ENCODE measurements at regions not wholly inside any gene's neighbourhood (a gene's known extent, or its start where the extent isn't known, plus 50 kb on each side); places are given as distances from the start of the nearest gene placed in this dataset.

GRCh38 chr3:159620873-159621272, 367.8 kb upstream of the IL12A start:
- TF ChIP-seq POLR2AphosphoS5 (IDR thresholded peaks at IDR 0.05) (no peak), SMC3 (conservative IDR thresholded peaks at IDR 0.05; ENCODE audit: poor library complexity) (no peak), CTCF (IDR thresholded peaks at IDR 0.05; ENCODE audit: poor library complexity, severe bottlenecking) (no peak), EZH2 (IDR thresholded peaks at IDR 0.05; ENCODE audit: borderline replicate concordance, insufficient read depth, low read length, poor library complexity, severe bottlenecking) (no peak), EP300 (conservative IDR thresholded peaks at IDR 0.05; ENCODE audit: poor library complexity, severe bottlenecking) (no peak), RAD21 (conservative IDR thresholded peaks at IDR 0.05) (no peak), TAF1 (IDR thresholded peaks at IDR 0.05; ENCODE audit: low read depth) (no peak)
- H3K9me3 ChIP-seq (ENCODE audit: low read length) = no peaks in the 10 kb centered on the region

DNA sequence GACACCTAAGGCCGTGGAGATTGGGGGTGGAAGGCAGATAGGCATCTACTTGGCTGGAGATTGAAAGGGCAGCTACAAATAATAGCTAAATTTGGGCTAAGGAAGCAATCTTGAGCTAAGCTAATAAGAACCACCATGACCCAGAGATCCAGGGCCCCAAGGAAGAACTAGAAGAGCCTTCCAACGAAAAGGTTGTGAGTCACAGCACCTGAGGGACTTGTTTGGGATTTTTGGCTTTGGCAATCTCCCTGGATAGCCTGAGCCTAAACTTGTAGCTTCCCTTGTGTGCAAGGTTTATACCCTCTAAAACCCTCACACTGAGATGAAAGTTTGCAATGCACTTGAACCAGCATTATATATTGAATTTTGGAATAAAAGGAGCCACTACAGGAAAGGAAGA, 364.0 kb upstream of the IL12A start:
- TF ChIP-seq EP300 (conservative IDR thresholded peaks at IDR 0.05; ENCODE audit: poor library complexity, severe bottlenecking) (no peak), EZH2 (IDR thresholded peaks at IDR 0.05; ENCODE audit: borderline replicate concordance, insufficient read depth, low read length, poor library complexity, severe bottlenecking) (no peak), TAF1 (IDR thresholded peaks at IDR 0.05; ENCODE audit: low read depth) (no peak)
- H3K9ac ChIP-seq (ENCODE audit: low read length) = no peak overlapping the region
- H4K20me1 ChIP-seq (ENCODE audit: insufficient read depth) = no peaks in the 10 kb centered on the region
- H2AFZ ChIP-seq (ENCODE audit: low read depth, low read length) = no peak overlapping the region
- no peak overlapping the region for H3K27ac ChIP-seq (ENCODE audit: low read length)
- H3K9me3 ChIP-seq (ENCODE audit: low read length) = no peaks in the 10 kb centered on the region
- no peaks in the 10 kb centered on the region for H3F3A ChIP-seq (ENCODE audit: insufficient read depth, low read length, poor library complexity, severe bottlenecking)
- no peak overlapping the region for H3K4me2 ChIP-seq (ENCODE audit: low read length)
- H3K9me2 ChIP-seq (ENCODE audit: insufficient read depth, low read length) = no peaks in the 10 kb centered on the region
- H3K79me2 ChIP-seq (replicated peaks; ENCODE audit: insufficient read depth, low read length) = no peaks in the 10 kb centered on the region
- H3K36me3 ChIP-seq (ENCODE audit: insufficient read depth, low read length) = no peaks in the 10 kb centered on the region
- no peak overlapping the region for H3K4me3 ChIP-seq (ENCODE audit: low read length)
- H3K27me3 ChIP-seq (ENCODE audit: insufficient read depth, low read depth, low read length) = no peaks in the 10 kb centered on the region

More at GRCh38 chr3:159620873-159621272, 367.8 kb upstream of the IL12A start:
- H3K79me2 ChIP-seq (replicated peaks; ENCODE audit: insufficient read depth, low read length) = no peaks in the 10 kb centered on the region
- H3K9me2 ChIP-seq (ENCODE audit: insufficient read depth, low read length) = no peaks in the 10 kb centered on the region
- no peaks in the 10 kb centered on the region for H3K27me3 ChIP-seq (ENCODE audit: insufficient read depth, low read depth, low read length)
- H2AFZ ChIP-seq (ENCODE audit: low read depth, low read length) = no peak overlapping the region
- no peaks in the 10 kb centered on the region for H4K20me1 ChIP-seq (ENCODE audit: insufficient read depth)
- H3K27ac ChIP-seq (ENCODE audit: low read length) = no peak overlapping the region
- no peak overlapping the region for H3K9ac ChIP-seq (ENCODE audit: low read length)
- no peak overlapping the region for H3K4me2 ChIP-seq (ENCODE audit: low read length)
- H3K36me3 ChIP-seq (ENCODE audit: insufficient read depth, low read length) = no peaks in the 10 kb centered on the region
- no peaks in the 10 kb centered on the region for H3F3A ChIP-seq (ENCODE audit: insufficient read depth, low read length, poor library complexity, severe bottlenecking)
- H3K4me3 ChIP-seq (ENCODE audit: low read length) = no peak overlapping the region

DNA sequence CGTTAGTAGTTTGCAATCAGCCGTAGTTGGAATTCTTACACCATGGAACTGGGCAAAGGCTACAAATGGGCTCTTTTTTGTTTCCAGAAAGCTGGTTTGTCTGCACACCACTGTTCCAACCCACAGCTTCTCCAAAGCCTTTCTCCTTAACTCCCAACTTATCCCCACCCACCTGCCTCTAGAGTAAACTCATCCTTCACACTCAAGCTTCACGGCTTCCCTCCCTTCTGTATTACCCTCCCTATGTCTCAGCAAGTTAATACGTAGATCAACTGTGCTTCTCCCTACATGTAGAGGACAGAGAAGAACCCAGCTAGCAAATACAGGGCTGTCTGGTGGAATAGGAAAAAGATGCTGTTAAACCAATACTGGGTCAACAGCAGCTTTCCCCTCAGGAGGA, 363.0 kb upstream of the IL12A start:
- Histone ChIP-seq H3K4me2 (ENCODE audit: low read length) (no peak overlapping the region), H3K9me2 (ENCODE audit: insufficient read depth, low read length) (no peaks in the 10 kb centered on the region), H4K20me1 (ENCODE audit: insufficient read depth) (no peaks in the 10 kb centered on the region), H3K36me3 (ENCODE audit: insufficient read depth, low read length) (no peaks in the 10 kb centered on the region), H3K9ac (ENCODE audit: low read length) (no peak overlapping the region), H3K4me3 (ENCODE audit: low read length) (no peak overlapping the region), H3K27ac (ENCODE audit: low read length) (no peak overlapping the region), H3F3A (ENCODE audit: insufficient read depth, low read length, poor library complexity, severe bottlenecking) (no peaks in the 10 kb centered on the region), H3K9me3 (ENCODE audit: low read length) (no peaks in the 10 kb centered on the region), H2AFZ (ENCODE audit: low read depth, low read length) (no peak overlapping the region), H3K79me2 (replicated peaks; ENCODE audit: insufficient read depth, low read length) (no peaks in the 10 kb centered on the region), H3K27me3 (ENCODE audit: insufficient read depth, low read depth, low read length) (no peaks in the 10 kb centered on the region)
- TF ChIP-seq TAF1 (IDR thresholded peaks at IDR 0.05; ENCODE audit: low read depth) = no peak
- no peak for TF ChIP-seq REST (IDR thresholded peaks at IDR 0.05; ENCODE audit: borderline replicate concordance)
- TF ChIP-seq POLR2AphosphoS5 (IDR thresholded peaks at IDR 0.05) = no peak
- TF ChIP-seq MXI1 (conservative IDR thresholded peaks at IDR 0.05; ENCODE audit: poor library complexity, severe bottlenecking) = no peak
- TF ChIP-seq CTCF (IDR thresholded peaks at IDR 0.05; ENCODE audit: poor library complexity, severe bottlenecking) = no peak
- TF ChIP-seq SMC3 (conservative IDR thresholded peaks at IDR 0.05; ENCODE audit: poor library complexity) = no peak
- TF ChIP-seq EZH2 (IDR thresholded peaks at IDR 0.05; ENCODE audit: borderline replicate concordance, insufficient read depth, low read length, poor library complexity, severe bottlenecking) = no peak
- TF ChIP-seq RAD21 (conservative IDR thresholded peaks at IDR 0.05) = no peak
- no peak for TF ChIP-seq EP300 (conservative IDR thresholded peaks at IDR 0.05; ENCODE audit: poor library complexity, severe bottlenecking)

Data from neural cell (in vitro differentiated cells).